Raji (cell line): ENCODE measurements at regions not wholly inside any gene's neighbourhood (a gene's known extent, or its start where the extent isn't known, plus 50 kb on each side); places are given as distances from the start of the nearest gene placed in this dataset.

ENCODE experiments used
- POLR2A ChIP-seq: IDR thresholded peaks from 2 replicates; pipeline ENCODE4 v1.6.1; 2011; ENCODE audit warnings: low read depth, low read length, control low read depth; ENCODE audit not compliant: insufficient read depth

- no peak for TF ChIP-seq POLR2A
These were observed 1052.7 kb downstream of the TMEM121 start for GRCh38 chr14:106579084-106579483.

GRCh38 chr14:106585692-106586091 lies 1059.3 kb downstream of the TMEM121 start:
- no peak for TF ChIP-seq POLR2A

GRCh38 chr14:106586098-106586704 lies 1059.8 kb downstream of the TMEM121 start:
- no peak for TF ChIP-seq POLR2A

- no peak for TF ChIP-seq POLR2A
These were observed 1072.8 kb downstream of the TMEM121 start for GRCh38 chr14:106599209-106599608.

GRCh38 chr14:106605548-106606448 lies 1079.4 kb downstream of the TMEM121 start:
- no peak for TF ChIP-seq POLR2A

- no peak for TF ChIP-seq POLR2A
These were observed 1080.6 kb downstream of the TMEM121 start for GRCh38 chr14:106606936-106607335.

GRCh38 chr14:106610691-106611090 lies 1084.3 kb downstream of the TMEM121 start:
- TF ChIP-seq POLR2A: no peak

GRCh38 chr14:106613256-106613655 lies 1086.9 kb downstream of the TMEM121 start:
- TF ChIP-seq POLR2A: no peak

GRCh38 chr14:106619606-106620005 lies 1093.2 kb downstream of the TMEM121 start:
- TF ChIP-seq POLR2A: no peak

- TF ChIP-seq POLR2A: no peak
These were observed 1094.0 kb downstream of the TMEM121 start for GRCh38 chr14:106620368-106620767.

GRCh38 chr14:106622200-106622745 lies 1095.9 kb downstream of the TMEM121 start:
- no peak for TF ChIP-seq POLR2A

GRCh38 chr14:106625186-106625585 lies 1098.8 kb downstream of the TMEM121 start:
- TF ChIP-seq POLR2A: no peak

GRCh38 chr14:106631879-106632278 lies 1105.5 kb downstream of the TMEM121 start:
- TF ChIP-seq POLR2A: no peak

- no peak for TF ChIP-seq POLR2A
These were observed 1107.3 kb downstream of the TMEM121 start for GRCh38 chr14:106633721-106634120.

- no peak for TF ChIP-seq POLR2A
These were observed 1109.2 kb downstream of the TMEM121 start for GRCh38 chr14:106635569-106635968.

- no peak for TF ChIP-seq POLR2A
These were observed 1115.7 kb downstream of the TMEM121 start for GRCh38 chr14:106642090-106642489.
